ENCODE measurements at regions not wholly inside any gene's neighbourhood (a gene's known extent, or its start where the extent isn't known, plus 50 kb on each side); places are given as distances from the start of the nearest gene placed in this dataset.
"Not testable (repeated sequence)": the region's sequence is repeated elsewhere in the genome, so short reads cannot be mapped to it uniquely, and the experiment has no call there.

GRCh38 chr13:24580315-24580714 lies 67.7 kb upstream of the PARP4 start:
- TF ChIP-seq CTCF (IDR thresholded peaks at IDR 0.05; ENCODE audit: extremely low read depth in 1 of 2, insufficient read depth in 1 of 2, low read depth in 1 of 2, low read length in 2 of 2), result peak; percentile 14 to 50
- TF ChIP-seq GATA2 (IDR thresholded peaks at IDR 0.05; ENCODE audit: insufficient read depth, insufficient read length, low read depth, low read length), result not testable (repeated sequence)

Data from endothelial cell of umbilical vein (primary cell).